Trophoblast cell (in vitro differentiated cells and primary cell): ENCODE measurements at regions not wholly inside any gene's neighbourhood (a gene's known extent, or its start where the extent isn't known, plus 50 kb on each side); places are given as distances from the start of the nearest gene placed in this dataset.

ENCODE experiments used
- DNase-seq, 2 donors: peaks; one replicate each; pipeline ENCODE4 v3.0.0-alpha.2; 2016
- H2AFZ ChIP-seq: 2 replicates; pipeline ENCODE4 v1.6.1; 2013; ENCODE audit warnings: low read length, moderate library complexity, mild to moderate bottlenecking; ENCODE audit not compliant: insufficient read depth, poor library complexity
- H2AK5ac ChIP-seq: 2 replicates; pipeline ENCODE4 v1.6.1; 2013; ENCODE audit warnings: mild to moderate bottlenecking, low read length
- H2BK120ac ChIP-seq: 2 replicates; pipeline ENCODE4 v1.6.1; 2013; ENCODE audit warnings: low read length, mild to moderate bottlenecking, moderate library complexity; ENCODE audit not compliant: insufficient read depth, poor library complexity
- H2BK12ac ChIP-seq: 2 replicates; pipeline ENCODE4 v1.6.1; 2013; ENCODE audit warnings: mild to moderate bottlenecking, low read length, moderate library complexity
- H2BK5ac ChIP-seq: 2 replicates; pipeline ENCODE4 v1.6.1; 2013; ENCODE audit warnings: low read length, low read depth, moderate library complexity, mild to moderate bottlenecking; ENCODE audit not compliant: poor library complexity
- H3K14ac ChIP-seq: 2 replicates; pipeline ENCODE4 v1.6.1; 2013; ENCODE audit warnings: mild to moderate bottlenecking, low read length
- H3K18ac ChIP-seq: 2 replicates; pipeline ENCODE4 v1.6.1; 2013; ENCODE audit warnings: mild to moderate bottlenecking, low read length
- H3K23ac ChIP-seq: 2 replicates; pipeline ENCODE4 v1.6.1; 2013; ENCODE audit warnings: low read length
- H3K27ac ChIP-seq: 2 replicates; pipeline ENCODE4 v1.5.1; 2013; ENCODE audit warnings: low read depth, mild to moderate bottlenecking, inconsistent platforms, low read length, moderate library complexity
- H3K27me3 ChIP-seq: 2 replicates; pipeline ENCODE4 v1.6.1; 2013; ENCODE audit warnings: inconsistent platforms, mild to moderate bottlenecking, low read length, moderate library complexity; ENCODE audit not compliant: insufficient read depth
- H3K36me3 ChIP-seq, 2 experiments: 1 replicate in 1 of 2; 2 replicates in 1 of 2; pipeline ENCODE4 v1.6.1; 2013; ENCODE audit warnings: low read length in 2 of 2, mild to moderate bottlenecking in 2 of 2, moderate library complexity in 1 of 2; ENCODE audit not compliant: insufficient read depth in 2 of 2, control insufficient read depth in 1 of 2
- H3K4ac ChIP-seq: 2 replicates; pipeline ENCODE4 v1.6.1; 2013; ENCODE audit warnings: low read depth, mild to moderate bottlenecking, low read length, moderate library complexity
- H3K4me1 ChIP-seq, 2 experiments: 1 replicate in 1 of 2; 2 replicates in 1 of 2; pipeline ENCODE4 v1.6.1; 2013; ENCODE audit warnings: low read length in 2 of 2, mild to moderate bottlenecking in 2 of 2, moderate library complexity in 1 of 2; ENCODE audit not compliant: insufficient read depth in 2 of 2, control insufficient read depth in 1 of 2
- H3K4me2 ChIP-seq: 2 replicates; pipeline ENCODE4 v1.6.1; 2013; ENCODE audit warnings: inconsistent platforms, mild to moderate bottlenecking, low read length, moderate library complexity
- H3K4me3 ChIP-seq: 2 replicates; pipeline ENCODE4 v1.5.1; 2013; ENCODE audit warnings: mild to moderate bottlenecking, low read depth, low read length, inconsistent platforms
- H3K79me1 ChIP-seq: one replicate; pipeline ENCODE4 v1.6.1; 2013; ENCODE audit warnings: low read length
- H3K79me2 ChIP-seq: 2 replicates; pipeline ENCODE4 v1.6.1; 2013; ENCODE audit warnings: low read length, mild to moderate bottlenecking; ENCODE audit not compliant: control insufficient read depth, insufficient read depth, poor library complexity
- H3K9ac ChIP-seq: 2 replicates; pipeline ENCODE4 v1.6.1; 2013; ENCODE audit warnings: mild to moderate bottlenecking, low read length
- H3K9me3 ChIP-seq: 2 replicates; pipeline ENCODE4 v1.6.1; 2013; ENCODE audit warnings: low read depth, mild to moderate bottlenecking, control low read depth, inconsistent platforms, low read length; ENCODE audit not compliant: insufficient read depth
- H4K12ac ChIP-seq: 2 replicates; pipeline ENCODE4 v1.6.1; 2013; ENCODE audit warnings: low read depth, mild to moderate bottlenecking, low read length, moderate library complexity
- H4K8ac ChIP-seq: 2 replicates; pipeline ENCODE4 v1.6.1; 2013; ENCODE audit warnings: low read depth, mild to moderate bottlenecking, low read length, moderate library complexity
- H4K91ac ChIP-seq: one replicate; pipeline ENCODE4 v1.6.1; 2013; ENCODE audit warnings: low read depth, mild to moderate bottlenecking, low read length, moderate library complexity
- WGBS: extraction: QIAGEN DNeasy Blood & Tissue Kit; methylation state at CpG from one replicate; pipeline ENCODE4 v1.1.7; 2013; ENCODE audit warnings: missing lambda C conversion rate; ENCODE audit not compliant: insufficient read length, insufficient coverage; ENCODE audit errors: extremely low coverage; 5-methylcytosine and 5-hydroxymethylcytosine counted together

- no peak overlapping the region for H2AFZ ChIP-seq
Measured at GRCh38 chr3:176969066-176969465, 228.2 kb downstream of the TBL1XR1 start.

DNA sequence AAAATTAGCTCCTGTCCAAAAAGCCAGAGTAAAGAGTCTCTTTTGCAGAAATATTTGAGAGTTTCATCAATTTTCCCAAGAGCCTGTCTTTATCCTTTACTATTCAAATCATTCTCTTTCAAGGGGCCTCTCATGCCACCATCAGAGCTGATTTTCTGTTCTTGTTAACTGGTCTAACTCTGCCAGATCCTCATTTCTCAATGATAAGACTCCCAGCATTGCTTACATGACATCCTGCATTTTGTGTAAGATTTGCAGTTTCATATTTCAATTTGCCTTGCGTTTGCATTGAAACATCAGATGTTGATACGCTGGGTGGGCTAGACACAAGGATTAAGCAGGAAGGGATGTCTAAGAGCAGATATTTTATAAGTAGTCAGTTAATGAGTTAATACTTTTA lies 228.7 kb downstream of the TBL1XR1 start:
- no peak overlapping the region for H3K9ac ChIP-seq
- H2BK5ac ChIP-seq, result no peak overlapping the region
- H3K4me3 ChIP-seq, result no peak overlapping the region
- no peak overlapping the region for H3K27ac ChIP-seq
- no peak overlapping the region for H3K14ac ChIP-seq
- WGBS, result no CpG with 5 or more reads among the region's 2 CpGs
- H3K23ac ChIP-seq, result no peak overlapping the region
- H4K12ac ChIP-seq, result no peak overlapping the region
- H3K18ac ChIP-seq, result no peak overlapping the region
- no peaks in the 10 kb centered on the region for H3K79me1 ChIP-seq
- no peaks in the 10 kb centered on the region for H3K4me1 ChIP-seq
- no peak for DNase-seq
- no peak overlapping the region for H3K4ac ChIP-seq
- H2AK5ac ChIP-seq, result no peak overlapping the region
- no peak overlapping the region for H2BK120ac ChIP-seq
- no peak overlapping the region for H4K91ac ChIP-seq
- H3K36me3 ChIP-seq, result no peaks in the 10 kb centered on the region
- H3K27me3 ChIP-seq, result no peaks in the 10 kb centered on the region
- H3K79me2 ChIP-seq, result no peaks in the 10 kb centered on the region
- no peak overlapping the region for H3K4me2 ChIP-seq
- no peaks in the 10 kb centered on the region for H3K9me3 ChIP-seq
- H2BK12ac ChIP-seq, result no peak overlapping the region
- H4K8ac ChIP-seq, result no peak overlapping the region
- no peak overlapping the region for H2AFZ ChIP-seq

More at GRCh38 chr3:176969066-176969465, 228.2 kb downstream of the TBL1XR1 start:
- Histone ChIP-seq H4K8ac (no peak overlapping the region), H2BK5ac (no peak overlapping the region), H4K12ac (no peak overlapping the region), H2AK5ac (no peak overlapping the region), H3K36me3 (no peaks in the 10 kb centered on the region), H3K9ac (no peak overlapping the region), H3K4me3 (no peak overlapping the region), H4K91ac (no peak overlapping the region), H3K79me2 (no peaks in the 10 kb centered on the region), H3K79me1 (no peaks in the 10 kb centered on the region), H3K23ac (no peak overlapping the region), H3K4me2 (no peak overlapping the region), H3K18ac (no peak overlapping the region), H2BK12ac (no peak overlapping the region), H3K27ac (no peak overlapping the region), H3K4ac (no peak overlapping the region), H3K9me3 (no peaks in the 10 kb centered on the region), H3K4me1 (no peaks in the 10 kb centered on the region), H2BK120ac (no peak overlapping the region), H3K14ac (no peak overlapping the region), H3K27me3 (no peaks in the 10 kb centered on the region)
- no peak for DNase-seq
- no CpG with 5 or more reads among the region's 1 CpG for WGBS

- Histone ChIP-seq H3K14ac (no peak overlapping the region), H4K91ac (no peak overlapping the region), H2BK12ac (no peak overlapping the region), H2BK120ac (no peak overlapping the region), H3K18ac (no peak overlapping the region), H3K23ac (no peak overlapping the region), H3K4me1 (no peaks in the 10 kb centered on the region), H3K36me3 (no peaks in the 10 kb centered on the region), H2AFZ (no peak overlapping the region), H3K27ac (no peak overlapping the region), H3K27me3 (no peaks in the 10 kb centered on the region), H3K79me1 (no peaks in the 10 kb centered on the region), H3K9ac (no peak overlapping the region), H3K9me3 (no peaks in the 10 kb centered on the region), H4K12ac (no peak overlapping the region), H3K79me2 (no peaks in the 10 kb centered on the region), H2BK5ac (no peak overlapping the region), H3K4ac (no peak overlapping the region), H3K4me3 (no peak overlapping the region), H4K8ac (no peak overlapping the region), H2AK5ac (no peak overlapping the region), H3K4me2 (no peak overlapping the region)
- WGBS, result no CpG with 5 or more reads among the region's 3 CpGs
- DNase-seq, result peak in 1 of 2 donors; percentile 6
Measured at GRCh38 chr3:176967522-176967921, 229.8 kb downstream of the TBL1XR1 start.

GRCh38 chr3:176964661-176965060 lies 232.6 kb downstream of the TBL1XR1 start:
- H3K79me2 ChIP-seq, result no peaks in the 10 kb centered on the region
- H2BK5ac ChIP-seq, result no peak overlapping the region
- no peak overlapping the region for H3K9ac ChIP-seq
- H2AK5ac ChIP-seq, result no peak overlapping the region
- H3K36me3 ChIP-seq, result no peaks in the 10 kb centered on the region
- no peak overlapping the region for H4K91ac ChIP-seq
- H2BK12ac ChIP-seq, result no peak overlapping the region
- H3K9me3 ChIP-seq, result no peaks in the 10 kb centered on the region
- H4K8ac ChIP-seq, result no peak overlapping the region
- H2BK120ac ChIP-seq, result no peak overlapping the region
- H3K23ac ChIP-seq, result no peak overlapping the region
- H3K27ac ChIP-seq, result no peak overlapping the region
- no peaks in the 10 kb centered on the region for H3K27me3 ChIP-seq
- H3K79me1 ChIP-seq, result no peaks in the 10 kb centered on the region
- no peak overlapping the region for H3K14ac ChIP-seq
- peaks cover 0 to 3% of the 10 kb centered on the region in 2 experiments for H3K4me1 ChIP-seq
- H3K4me2 ChIP-seq, result no peak overlapping the region
- peak in 1 of 2 donors; percentile 5 for DNase-seq
- no peak overlapping the region for H3K4ac ChIP-seq
- H3K4me3 ChIP-seq, result no peak overlapping the region
- no peak overlapping the region for H3K18ac ChIP-seq
- no CpG with 5 or more reads among the region's 5 CpGs for WGBS
- H4K12ac ChIP-seq, result no peak overlapping the region
- no peak overlapping the region for H2AFZ ChIP-seq
